ENCODE measurements at regions not wholly inside any gene's neighbourhood (a gene's known extent, or its start where the extent isn't known, plus 50 kb on each side); places are given as distances from the start of the nearest gene placed in this dataset.

- Histone ChIP-seq H2BK15ac (ENCODE audit: low read depth, low read length) (no peak overlapping the region), H3T11ph (ENCODE audit: low read length) (no peak overlapping the region), H3K9ac (ENCODE audit: extremely low read depth, insufficient read length, low read length) (no peak overlapping the region), H3K4ac (ENCODE audit: low read depth, low read length) (no peak overlapping the region), H2AFZ (ENCODE audit: low read length) (no peak overlapping the region), H3K4me1 (ENCODE audit: insufficient read depth, low read length) (no peaks in the 10 kb centered on the region), H3K23ac (ENCODE audit: insufficient read length, low read depth, low read length) (no peak overlapping the region), H2BK20ac (ENCODE audit: low read depth, low read length, poor library complexity, severe bottlenecking) (no peak overlapping the region), H3K23me2 (ENCODE audit: insufficient read length, low read depth, low read length, poor library complexity, severe bottlenecking) (no peaks in the 10 kb centered on the region), H2BK12ac (ENCODE audit: insufficient read length, low read depth, low read length) (no peak overlapping the region), H4K8ac (replicated peaks; ENCODE audit: insufficient read length, low read depth, low read length) (no peak overlapping the region), H3K4me2 (ENCODE audit: insufficient read depth, insufficient read length, low read length) (no peak overlapping the region), H2BK120ac (ENCODE audit: low read depth, low read length, poor library complexity, severe bottlenecking) (no peak overlapping the region), H3K79me2 (ENCODE audit: insufficient read depth, low read length) (no peaks in the 10 kb centered on the region), H3K27me3 (ENCODE audit: insufficient read depth, low read length) (no peaks in the 10 kb centered on the region), H3K27ac (ENCODE audit: insufficient read length, low read depth, low read length) (no peak overlapping the region), H3K56ac (ENCODE audit: insufficient read length, low read depth, low read length) (no peak overlapping the region), H2AK5ac (ENCODE audit: insufficient read length, low read length) (no peak overlapping the region), H2BK5ac (ENCODE audit: insufficient read length, low read length) (no peak overlapping the region), H3K18ac (ENCODE audit: insufficient read length, low read depth, low read length) (no peak overlapping the region), H4K5ac (ENCODE audit: insufficient read length, low read depth, low read length) (no peak overlapping the region), H3K14ac (ENCODE audit: insufficient read depth, low read length) (no peak overlapping the region), H4K91ac (ENCODE audit: insufficient read length, low read depth, low read length) (no peak overlapping the region), H4K20me1 (ENCODE audit: control insufficient read depth, insufficient read depth, insufficient read length) (no peaks in the 10 kb centered on the region), H3K9me3 (ENCODE audit: control insufficient read depth, low read depth, low read length) (no peaks in the 10 kb centered on the region), H3K79me1 (ENCODE audit: insufficient read depth, low read depth, low read length, poor library complexity, severe bottlenecking) (no peaks in the 10 kb centered on the region)
- no peaks in the 10 kb centered on the region for H3K9me3 Mint-ChIP-seq
- TF ChIP-seq CTCF (conservative IDR thresholded peaks at IDR 0.05), result no peak
- H3K27me3 Mint-ChIP-seq (ENCODE audit: low read depth), result no peaks in the 10 kb centered on the region
- H3K4me1 Mint-ChIP-seq, result no peaks in the 10 kb centered on the region
- no CpG with 5 or more reads among the region's 1 CpG for WGBS (ENCODE audit: extremely low coverage, insufficient read length, low lambda C conversion rate)
- H3K36me3 Mint-ChIP-seq (ENCODE audit: insufficient read depth in 1 of 3, low read depth in 3 of 3), result no peaks in the 10 kb centered on the region
- no peak overlapping the region for H3K27ac Mint-ChIP-seq
- H3K4me3 Mint-ChIP-seq, result no peak overlapping the region
- DNase-seq, result no peak
These were observed 174.0 kb upstream of the NDST4 start for GRCh38 chr4:115287426-115287825.
